ENCODE measurements at regions not wholly inside any gene's neighbourhood (a gene's known extent, or its start where the extent isn't known, plus 50 kb on each side); places are given as distances from the start of the nearest gene placed in this dataset.

DNA sequence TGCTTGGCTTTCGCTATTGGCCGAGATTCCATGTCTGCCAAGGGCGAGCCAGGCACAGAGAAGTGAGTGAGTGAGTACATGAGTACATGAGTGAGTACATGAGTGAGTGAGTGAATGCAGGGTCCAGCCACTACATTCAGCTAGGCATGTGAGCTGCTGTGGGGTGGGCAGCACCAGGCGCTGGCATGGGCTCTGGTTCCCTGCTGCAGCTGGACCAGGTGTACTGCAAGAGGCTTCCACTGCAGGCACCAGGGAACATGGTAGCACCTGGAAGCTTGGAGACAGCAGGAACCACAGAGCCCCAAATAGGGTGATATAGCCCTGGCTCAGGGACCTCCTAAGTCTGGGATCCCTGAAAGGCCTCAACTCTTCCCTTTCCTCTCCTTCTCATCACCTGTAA lies 330.2 kb downstream of the USP25 start:
- TF ChIP-seq TAF1 (IDR thresholded peaks at IDR 0.05; ENCODE audit: low read depth, low read length) (no peak), PAX5 (IDR thresholded peaks at IDR 0.05; ENCODE audit: insufficient read depth, low read length, severe bottlenecking) (no peak), POLR2AphosphoS5 (IDR thresholded peaks at IDR 0.05; ENCODE audit: low read depth, low read length) (no peak), POU2F2 (IDR thresholded peaks at IDR 0.05; ENCODE audit: low read depth, low read length) (no peak), SPI1 (IDR thresholded peaks at IDR 0.05; ENCODE audit: low read depth, low read length) (no peak), POLR2A (IDR thresholded peaks at IDR 0.05; ENCODE audit: low read depth, low read length) (no peak)
- FAIRE-seq (no peak), DNase-seq (ENCODE audit: insufficient read length, low spot score) (no peak)

DNA sequence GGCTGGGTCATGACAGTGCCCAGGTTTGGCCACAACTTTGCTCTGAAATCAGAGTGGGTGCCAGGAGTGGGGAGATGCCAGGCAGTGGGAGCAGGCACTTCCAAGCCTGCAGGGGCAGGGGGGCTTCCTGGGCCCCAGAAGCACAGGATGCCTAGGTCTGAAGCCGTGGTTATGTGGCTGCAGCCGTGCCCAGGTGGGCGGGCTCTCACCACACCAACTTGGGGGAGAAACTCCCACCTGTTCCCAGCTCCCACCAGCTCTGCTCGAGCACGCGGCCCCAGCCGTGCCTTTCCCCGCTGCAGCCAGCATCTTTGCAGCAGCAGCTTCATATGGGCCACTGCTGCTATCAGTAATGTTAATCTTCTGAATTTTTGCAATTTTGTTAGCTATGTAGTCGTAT lies 331.4 kb downstream of the USP25 start:
- TF ChIP-seq POU2F2 (IDR thresholded peaks at IDR 0.05; ENCODE audit: low read depth, low read length): no peak
- no peak for TF ChIP-seq SPI1 (IDR thresholded peaks at IDR 0.05; ENCODE audit: low read depth, low read length)
- TF ChIP-seq TAF1 (IDR thresholded peaks at IDR 0.05; ENCODE audit: low read depth, low read length): no peak
- no peak for TF ChIP-seq POLR2AphosphoS5 (IDR thresholded peaks at IDR 0.05; ENCODE audit: low read depth, low read length)
- TF ChIP-seq POLR2A (IDR thresholded peaks at IDR 0.05; ENCODE audit: low read depth, low read length): no peak
- TF ChIP-seq PAX5 (IDR thresholded peaks at IDR 0.05; ENCODE audit: insufficient read depth, low read length, severe bottlenecking): no peak
- no peak for DNase-seq (ENCODE audit: insufficient read length, low spot score)
- no peak for FAIRE-seq

DNA sequence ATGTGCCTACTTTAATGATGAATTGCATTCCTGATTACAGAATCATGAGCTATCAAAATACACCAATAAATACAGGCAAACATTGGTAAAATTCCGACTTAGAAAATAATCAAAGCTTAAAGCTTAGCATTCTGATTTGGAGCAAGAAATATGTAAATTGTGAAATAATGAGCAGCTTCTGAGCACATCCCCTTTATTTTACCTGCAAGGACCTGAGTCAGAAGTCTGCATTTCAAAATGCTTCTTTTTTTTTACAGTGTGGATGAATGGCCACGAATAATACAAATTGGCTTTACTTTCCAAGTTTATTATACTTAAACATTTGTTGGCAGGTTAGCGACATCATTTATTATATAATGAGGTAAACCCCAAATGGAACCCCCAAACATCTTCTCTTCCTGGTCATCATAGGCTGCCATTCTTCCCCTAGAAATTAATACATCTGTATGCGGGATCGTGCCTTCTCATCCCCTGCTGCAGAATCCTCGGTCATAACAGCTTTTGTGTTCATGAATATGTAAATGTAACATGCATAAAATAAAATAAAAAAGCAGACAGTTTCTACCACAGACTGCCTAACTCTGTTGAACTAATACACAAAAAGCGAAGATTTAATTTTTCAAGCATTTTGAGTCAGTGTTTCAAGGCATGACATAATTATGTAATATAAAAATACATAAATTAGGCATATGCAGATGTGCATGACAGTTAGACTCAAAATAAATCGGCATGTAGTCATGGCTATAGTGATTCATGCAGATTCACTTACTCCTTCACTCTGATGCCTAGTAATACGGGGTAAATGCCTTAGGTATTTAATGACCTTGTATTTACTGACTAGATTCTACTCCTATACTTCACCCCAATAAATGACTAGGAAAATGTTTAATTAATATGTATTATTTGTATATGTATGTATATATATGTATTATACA lies 339.7 kb downstream of the USP25 start:
- DNase-seq (ENCODE audit: insufficient read length, low spot score) (no peak), FAIRE-seq (no peak)
- TF ChIP-seq POLR2A (IDR thresholded peaks at IDR 0.05; ENCODE audit: low read depth, low read length): no peak
- TF ChIP-seq PAX5 (IDR thresholded peaks at IDR 0.05; ENCODE audit: insufficient read depth, low read length, severe bottlenecking): no peak
- no peak for TF ChIP-seq SPI1 (IDR thresholded peaks at IDR 0.05; ENCODE audit: low read depth, low read length)
- TF ChIP-seq POU2F2 (IDR thresholded peaks at IDR 0.05; ENCODE audit: low read depth, low read length): no peak
- no peak for TF ChIP-seq TAF1 (IDR thresholded peaks at IDR 0.05; ENCODE audit: low read depth, low read length)
- TF ChIP-seq POLR2AphosphoS5 (IDR thresholded peaks at IDR 0.05; ENCODE audit: low read depth, low read length): no peak

DNA sequence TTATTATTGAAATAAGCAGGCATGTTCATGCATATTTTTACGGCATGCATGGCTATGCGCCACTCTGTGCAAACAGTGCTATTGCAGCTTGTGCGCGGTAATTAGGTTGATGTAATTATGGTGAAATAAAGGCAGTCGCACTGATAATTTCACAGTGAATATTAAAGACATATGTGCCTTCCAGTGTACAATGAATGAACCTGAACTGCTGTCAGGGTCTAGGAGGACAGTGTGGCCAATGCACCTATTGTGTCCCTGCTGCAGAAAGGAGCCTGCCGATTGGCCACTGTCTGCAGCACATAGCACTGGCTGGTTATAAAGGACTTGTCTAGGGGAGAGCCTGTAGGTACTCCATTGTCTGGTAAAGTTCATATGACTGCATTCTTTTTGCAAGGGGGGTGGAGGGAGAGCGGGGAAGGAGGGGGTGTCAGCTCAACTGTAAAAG lies 340.4 kb downstream of the USP25 start:
- TF ChIP-seq TAF1 (IDR thresholded peaks at IDR 0.05; ENCODE audit: low read depth, low read length) (no peak), POU2F2 (IDR thresholded peaks at IDR 0.05; ENCODE audit: low read depth, low read length) (no peak), POLR2A (IDR thresholded peaks at IDR 0.05; ENCODE audit: low read depth, low read length) (no peak), SPI1 (IDR thresholded peaks at IDR 0.05; ENCODE audit: low read depth, low read length) (no peak), PAX5 (IDR thresholded peaks at IDR 0.05; ENCODE audit: insufficient read depth, low read length, severe bottlenecking) (no peak), POLR2AphosphoS5 (IDR thresholded peaks at IDR 0.05; ENCODE audit: low read depth, low read length) (no peak)

DNA sequence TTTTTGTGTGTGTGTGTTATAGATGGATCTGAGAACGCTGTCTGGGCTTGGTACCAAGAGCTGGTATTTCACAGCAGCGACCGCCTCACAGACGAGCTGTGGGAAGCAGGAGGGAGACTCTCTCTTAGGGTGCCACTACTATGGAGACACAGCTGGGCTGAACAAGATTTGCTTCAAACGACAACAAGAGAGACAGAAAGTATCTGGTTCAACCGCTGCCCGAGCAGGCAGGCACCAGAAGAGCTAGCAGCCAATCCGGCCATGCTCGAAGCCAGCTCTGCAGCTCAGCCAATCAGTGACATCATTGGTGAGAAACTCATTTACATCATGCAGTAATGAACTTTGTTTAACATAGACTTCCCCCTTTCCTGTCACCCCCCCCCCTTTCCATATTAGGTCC lies 341.3 kb downstream of the USP25 start:
- FAIRE-seq (no peak), DNase-seq (ENCODE audit: insufficient read length, low spot score) (no peak)
- no peak for TF ChIP-seq PAX5 (IDR thresholded peaks at IDR 0.05; ENCODE audit: insufficient read depth, low read length, severe bottlenecking)
- TF ChIP-seq SPI1 (IDR thresholded peaks at IDR 0.05; ENCODE audit: low read depth, low read length): no peak
- TF ChIP-seq TAF1 (IDR thresholded peaks at IDR 0.05; ENCODE audit: low read depth, low read length): no peak
- no peak for TF ChIP-seq POU2F2 (IDR thresholded peaks at IDR 0.05; ENCODE audit: low read depth, low read length)
- no peak for TF ChIP-seq POLR2AphosphoS5 (IDR thresholded peaks at IDR 0.05; ENCODE audit: low read depth, low read length)
- no peak for TF ChIP-seq POLR2A (IDR thresholded peaks at IDR 0.05; ENCODE audit: low read depth, low read length)

More for the DNA sequence above, 340.4 kb downstream of the USP25 start:
- FAIRE-seq (no peak), DNase-seq (ENCODE audit: insufficient read length, low spot score) (no peak)

DNA sequence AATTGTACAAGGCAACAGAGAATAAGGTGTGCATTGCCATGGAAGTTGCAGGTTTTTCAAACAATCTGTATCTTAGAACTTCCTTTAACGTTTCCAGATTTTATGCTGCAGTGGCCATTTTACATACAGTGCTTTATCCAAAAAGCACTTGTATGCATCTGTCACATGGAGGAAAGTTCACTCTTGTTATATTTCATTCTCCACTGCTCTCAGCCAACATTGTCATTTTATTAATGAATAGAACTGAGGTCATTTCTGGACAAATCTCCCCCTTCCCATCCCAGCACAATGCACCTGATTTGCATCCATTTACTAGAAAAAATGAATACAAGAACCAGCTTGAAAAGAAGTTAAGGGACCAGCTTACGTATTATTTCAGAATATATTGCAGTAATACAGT lies 342.0 kb downstream of the USP25 start:
- TF ChIP-seq SPI1 (IDR thresholded peaks at IDR 0.05; ENCODE audit: low read depth, low read length): no peak
- TF ChIP-seq TAF1 (IDR thresholded peaks at IDR 0.05; ENCODE audit: low read depth, low read length): no peak
- no peak for TF ChIP-seq POLR2A (IDR thresholded peaks at IDR 0.05; ENCODE audit: low read depth, low read length)
- no peak for TF ChIP-seq PAX5 (IDR thresholded peaks at IDR 0.05; ENCODE audit: insufficient read depth, low read length, severe bottlenecking)
- no peak for TF ChIP-seq POU2F2 (IDR thresholded peaks at IDR 0.05; ENCODE audit: low read depth, low read length)
- no peak for TF ChIP-seq POLR2AphosphoS5 (IDR thresholded peaks at IDR 0.05; ENCODE audit: low read depth, low read length)
- DNase-seq (ENCODE audit: insufficient read length, low spot score): no peak
- FAIRE-seq: no peak

DNA sequence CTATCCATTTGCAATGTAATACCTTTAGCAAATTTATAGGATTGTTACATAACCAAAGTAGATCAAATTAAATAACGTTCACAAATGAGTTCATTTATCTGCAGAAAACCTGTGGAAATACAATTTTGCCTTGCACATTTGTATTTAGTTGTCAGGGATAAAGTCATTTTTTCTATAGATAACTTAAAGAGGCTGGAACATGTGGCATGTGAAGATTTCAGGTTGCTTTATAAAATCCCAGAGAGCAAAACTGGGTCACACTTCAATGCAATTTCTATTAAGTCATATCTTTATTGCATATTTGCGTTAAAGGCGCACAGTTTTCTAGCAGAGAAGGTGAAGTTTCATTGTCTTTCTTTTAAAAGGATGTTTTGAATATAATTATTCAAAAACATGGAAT lies 342.4 kb downstream of the USP25 start:
- FAIRE-seq: no peak
- TF ChIP-seq POLR2A (IDR thresholded peaks at IDR 0.05; ENCODE audit: low read depth, low read length): no peak
- TF ChIP-seq POLR2AphosphoS5 (IDR thresholded peaks at IDR 0.05; ENCODE audit: low read depth, low read length): no peak
- TF ChIP-seq TAF1 (IDR thresholded peaks at IDR 0.05; ENCODE audit: low read depth, low read length): no peak
- no peak for TF ChIP-seq SPI1 (IDR thresholded peaks at IDR 0.05; ENCODE audit: low read depth, low read length)
- no peak for TF ChIP-seq POU2F2 (IDR thresholded peaks at IDR 0.05; ENCODE audit: low read depth, low read length)
- TF ChIP-seq PAX5 (IDR thresholded peaks at IDR 0.05; ENCODE audit: insufficient read depth, low read length, severe bottlenecking): no peak
- DNase-seq (ENCODE audit: insufficient read length, low spot score): no peak

DNA sequence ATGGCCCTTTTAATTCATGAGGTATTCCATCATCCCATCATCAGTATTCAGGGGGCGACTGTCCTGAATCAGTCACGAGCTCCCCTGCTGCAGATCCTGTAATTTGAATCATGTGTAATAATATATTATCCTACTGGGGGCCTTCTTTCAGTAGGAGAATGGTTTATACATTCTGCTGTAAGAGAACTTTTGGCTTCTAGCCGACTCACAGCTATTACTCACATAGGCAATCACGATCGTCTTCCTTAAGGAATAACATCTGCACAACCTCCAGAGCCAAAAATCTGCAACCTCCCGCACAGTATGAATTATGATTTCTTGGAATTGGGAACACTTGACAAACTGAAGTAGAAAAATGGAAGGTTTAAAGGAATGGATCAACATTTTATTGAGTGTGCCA lies 343.0 kb downstream of the USP25 start:
- FAIRE-seq (no peak), DNase-seq (ENCODE audit: insufficient read length, low spot score) (no peak)
- TF ChIP-seq TAF1 (IDR thresholded peaks at IDR 0.05; ENCODE audit: low read depth, low read length) (no peak), SPI1 (IDR thresholded peaks at IDR 0.05; ENCODE audit: low read depth, low read length) (no peak), PAX5 (IDR thresholded peaks at IDR 0.05; ENCODE audit: insufficient read depth, low read length, severe bottlenecking) (no peak), POLR2AphosphoS5 (IDR thresholded peaks at IDR 0.05; ENCODE audit: low read depth, low read length) (no peak), POU2F2 (IDR thresholded peaks at IDR 0.05; ENCODE audit: low read depth, low read length) (no peak), POLR2A (IDR thresholded peaks at IDR 0.05; ENCODE audit: low read depth, low read length) (no peak)

DNA sequence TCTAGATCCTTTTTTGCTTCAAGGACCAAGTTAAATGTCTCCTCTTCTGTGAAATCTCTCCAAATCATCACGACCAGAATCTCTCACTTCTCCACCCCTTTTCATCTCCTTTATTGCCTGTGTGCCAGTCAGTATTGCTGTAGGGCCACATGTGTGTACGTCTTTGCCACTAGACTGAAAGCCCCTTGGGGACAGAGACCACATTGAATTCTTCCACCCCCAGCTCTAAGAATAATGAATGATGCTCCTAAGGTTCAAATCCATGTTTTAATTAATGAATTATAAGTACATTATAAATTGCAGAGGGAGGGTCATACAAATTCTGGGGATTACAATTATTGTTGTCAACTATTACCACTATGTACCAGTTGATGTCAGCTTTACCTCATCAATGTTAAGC lies 343.8 kb downstream of the USP25 start:
- FAIRE-seq: no peak
- no peak for DNase-seq (ENCODE audit: insufficient read length, low spot score)
- TF ChIP-seq TAF1 (IDR thresholded peaks at IDR 0.05; ENCODE audit: low read depth, low read length) (no peak), POU2F2 (IDR thresholded peaks at IDR 0.05; ENCODE audit: low read depth, low read length) (no peak), PAX5 (IDR thresholded peaks at IDR 0.05; ENCODE audit: insufficient read depth, low read length, severe bottlenecking) (no peak), SPI1 (IDR thresholded peaks at IDR 0.05; ENCODE audit: low read depth, low read length) (no peak), POLR2AphosphoS5 (IDR thresholded peaks at IDR 0.05; ENCODE audit: low read depth, low read length) (no peak), POLR2A (IDR thresholded peaks at IDR 0.05; ENCODE audit: low read depth, low read length) (no peak)
